ENCODE measurements at regions not wholly inside any gene's neighbourhood (a gene's known extent, or its start where the extent isn't known, plus 50 kb on each side); places are given as distances from the start of the nearest gene placed in this dataset.

GRCh38 chr17:77668518-77668917 is 290.0 kb upstream of the TNRC6C start:
- DNase-seq: no peak

- no peak for DNase-seq
Measured at GRCh38 chr17:77670173-77670572, 288.3 kb upstream of the TNRC6C start.

- DNase-seq: no peak
Measured at GRCh38 chr17:77674358-77674757, 284.1 kb upstream of the TNRC6C start.

GRCh38 chr17:77675411-77675810 is 283.1 kb upstream of the TNRC6C start:
- DNase-seq: no peak

- DNase-seq: no peak
Measured at GRCh38 chr17:77675816-77676215, 282.7 kb upstream of the TNRC6C start.

- DNase-seq: no peak
Measured at GRCh38 chr17:77676237-77676661, 282.3 kb upstream of the TNRC6C start.

- no peak for DNase-seq
Measured at GRCh38 chr17:77677211-77677610, 281.3 kb upstream of the TNRC6C start.

GRCh38 chr17:77677630-77678029 is 280.9 kb upstream of the TNRC6C start:
- no peak for DNase-seq

GRCh38 chr17:77679589-77679988 is 278.9 kb upstream of the TNRC6C start:
- DNase-seq: no peak

GRCh38 chr17:77681861-77682260 is 276.6 kb upstream of the TNRC6C start:
- DNase-seq: no peak

GRCh38 chr17:77684803-77685798 is 273.4 kb upstream of the TNRC6C start:
- DNase-seq: no peak

GRCh38 chr17:77685881-77686486 is 272.5 kb upstream of the TNRC6C start:
- DNase-seq: no peak

GRCh38 chr17:77686903-77687302 is 271.6 kb upstream of the TNRC6C start:
- DNase-seq: no peak

GRCh38 chr17:77687417-77687816 is 271.1 kb upstream of the TNRC6C start:
- DNase-seq: no peak

- DNase-seq: no peak
Measured at GRCh38 chr17:77687921-77688320, 270.6 kb upstream of the TNRC6C start.

- DNase-seq: no peak
Measured at GRCh38 chr17:77688369-77688768, 270.1 kb upstream of the TNRC6C start.

GRCh38 chr17:77690271-77691161 is 268.0 kb upstream of the TNRC6C start:
- peak; percentile 45 for DNase-seq

GRCh38 chr17:77691216-77692085 is 267.1 kb upstream of the TNRC6C start:
- no peak for DNase-seq

GRCh38 chr17:77692571-77693161 is 265.8 kb upstream of the TNRC6C start:
- DNase-seq: no peak

- no peak for DNase-seq
Measured at GRCh38 chr17:77693301-77693700, 265.2 kb upstream of the TNRC6C start.

GRCh38 chr17:77693776-77694175 is 264.7 kb upstream of the TNRC6C start:
- no peak for DNase-seq
